ENCODE measurements at regions not wholly inside any gene's neighbourhood (a gene's known extent, or its start where the extent isn't known, plus 50 kb on each side); places are given as distances from the start of the nearest gene placed in this dataset.

DNA sequence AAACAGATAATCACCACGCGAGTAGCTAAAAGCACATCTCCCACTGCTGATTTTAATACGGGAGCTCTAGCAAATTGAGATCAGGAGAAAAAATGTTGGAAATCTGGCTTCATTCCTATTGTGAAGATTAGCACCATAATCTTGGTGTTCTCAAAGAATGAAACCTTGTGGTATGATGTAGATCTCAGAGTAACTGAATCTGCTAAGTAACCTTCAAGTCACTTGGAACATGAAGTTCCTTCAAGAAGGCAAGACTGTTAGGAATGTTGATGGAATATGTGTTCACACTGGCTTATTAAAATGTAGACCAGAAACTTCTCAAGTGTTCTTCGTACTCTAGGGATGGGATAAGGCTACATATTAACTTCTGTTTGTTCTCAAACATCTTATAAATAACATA, 117.4 kb upstream of the CHRM3 start:
- WGBS, 2 experiments (ENCODE audit: insufficient coverage in 2 of 2) = 97 to 100% methylated on average over 3 of the region's 4 CpGs
- Histone ChIP-seq H3K4me1 (ENCODE audit: control insufficient read depth, insufficient read depth, low read length, poor library complexity, severe bottlenecking) (no peaks in the 10 kb centered on the region), H3K9me3 (ENCODE audit: control insufficient read depth, low read length) (no peaks in the 10 kb centered on the region), H3K4me3 (ENCODE audit: extremely low read depth, insufficient read depth, low read length, poor library complexity, severe bottlenecking) (no peak overlapping the region), H3K36me3 (ENCODE audit: control insufficient read depth, insufficient read depth, low read length) (no peaks in the 10 kb centered on the region), H3K27ac (ENCODE audit: low read depth, low read length, severe bottlenecking) (no peak overlapping the region)

DNA sequence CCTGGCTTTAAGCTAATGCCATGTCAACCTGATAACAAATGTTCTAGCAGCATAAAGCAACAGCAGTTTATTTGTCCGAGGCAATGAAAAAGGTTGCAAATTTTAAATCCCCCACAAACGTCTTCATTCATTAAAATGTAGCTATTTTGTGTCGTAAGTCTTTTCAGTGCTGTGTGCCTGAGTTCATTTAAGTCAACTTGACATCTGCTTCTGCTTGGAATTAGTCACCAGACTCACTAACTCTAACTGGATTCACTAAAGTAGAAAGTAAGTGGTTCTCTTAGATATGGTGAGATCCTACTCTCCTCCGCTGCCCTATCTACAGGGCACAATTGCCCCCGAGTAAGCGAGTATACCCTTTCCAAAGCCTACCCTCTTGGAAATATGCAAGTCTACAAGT, 118.4 kb upstream of the CHRM3 start:
- Histone ChIP-seq H3K4me3 (ENCODE audit: extremely low read depth, insufficient read depth, low read length, poor library complexity, severe bottlenecking) (no peak overlapping the region), H3K4me1 (ENCODE audit: control insufficient read depth, insufficient read depth, low read length, poor library complexity, severe bottlenecking) (no peaks in the 10 kb centered on the region), H3K36me3 (ENCODE audit: control insufficient read depth, insufficient read depth, low read length) (no peaks in the 10 kb centered on the region), H3K27ac (ENCODE audit: low read depth, low read length, severe bottlenecking) (no peak overlapping the region), H3K9me3 (ENCODE audit: control insufficient read depth, low read length) (no peaks in the 10 kb centered on the region)
- 90% methylated on average over 3 of the region's 6 CpGs; no CpG with 5 or more reads in 1 of the 2 experiments for WGBS, 2 experiments (ENCODE audit: insufficient coverage in 2 of 2)

DNA sequence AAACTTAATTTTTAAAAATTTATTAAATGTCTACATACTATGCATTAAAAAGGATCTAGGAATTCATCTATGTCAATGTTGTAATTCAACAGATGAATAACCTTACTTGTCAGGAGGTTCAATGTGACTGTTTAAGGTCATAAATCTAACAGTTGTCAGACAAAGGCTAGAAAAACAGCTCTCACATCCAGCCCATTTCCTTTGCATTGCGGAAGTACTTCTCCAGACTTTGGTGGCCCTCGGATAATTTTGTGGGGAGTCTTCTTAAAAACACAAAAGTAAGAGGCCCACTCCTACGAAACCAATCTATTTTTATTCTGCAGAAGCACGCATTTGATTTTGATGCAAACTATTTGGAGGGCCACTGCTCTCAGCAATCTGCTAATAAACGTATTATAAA, 122.6 kb upstream of the CHRM3 start:
- H3K36me3 ChIP-seq (ENCODE audit: control insufficient read depth, insufficient read depth, low read length) = no peaks in the 10 kb centered on the region
- H3K9me3 ChIP-seq (ENCODE audit: control insufficient read depth, low read length) = no peaks in the 10 kb centered on the region
- 86% methylated on average over 2 to 4 of the region's 5 CpGs for WGBS, 2 experiments (ENCODE audit: insufficient coverage in 2 of 2)
- no peak overlapping the region for H3K27ac ChIP-seq (ENCODE audit: low read depth, low read length, severe bottlenecking)
- no peaks in the 10 kb centered on the region for H3K4me1 ChIP-seq (ENCODE audit: control insufficient read depth, insufficient read depth, low read length, poor library complexity, severe bottlenecking)
- no peak overlapping the region for H3K4me3 ChIP-seq (ENCODE audit: extremely low read depth, insufficient read depth, low read length, poor library complexity, severe bottlenecking)

DNA sequence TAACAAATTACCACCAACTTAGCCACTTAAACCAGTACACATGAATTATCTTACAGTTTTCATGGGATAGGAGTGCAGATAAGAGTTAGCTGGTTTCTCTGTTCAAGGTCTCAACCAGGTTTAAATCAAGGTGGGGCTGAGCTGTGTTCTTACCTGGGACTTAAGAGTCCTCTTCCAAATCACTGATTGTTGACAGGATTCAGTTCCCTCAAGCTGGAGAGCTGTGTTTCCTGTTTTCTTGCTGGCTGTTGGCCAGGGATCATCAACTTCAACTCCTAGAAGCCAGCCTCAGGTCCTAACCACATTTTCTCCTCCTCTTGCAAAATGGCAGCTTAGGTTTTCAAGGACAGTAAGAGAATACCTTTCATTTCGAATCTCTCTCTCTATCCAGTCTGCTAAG, 123.8 kb upstream of the CHRM3 start:
- Histone ChIP-seq H3K27ac (ENCODE audit: low read depth, low read length, severe bottlenecking) (no peak overlapping the region), H3K36me3 (ENCODE audit: control insufficient read depth, insufficient read depth, low read length) (no peaks in the 10 kb centered on the region), H3K4me1 (ENCODE audit: control insufficient read depth, insufficient read depth, low read length, poor library complexity, severe bottlenecking) (no peaks in the 10 kb centered on the region), H3K9me3 (ENCODE audit: control insufficient read depth, low read length) (no peaks in the 10 kb centered on the region), H3K4me3 (ENCODE audit: extremely low read depth, insufficient read depth, low read length, poor library complexity, severe bottlenecking) (no peak overlapping the region)
- no CpG with 5 or more reads among the region's 1 CpG for WGBS, 2 experiments (ENCODE audit: insufficient coverage in 2 of 2)

DNA sequence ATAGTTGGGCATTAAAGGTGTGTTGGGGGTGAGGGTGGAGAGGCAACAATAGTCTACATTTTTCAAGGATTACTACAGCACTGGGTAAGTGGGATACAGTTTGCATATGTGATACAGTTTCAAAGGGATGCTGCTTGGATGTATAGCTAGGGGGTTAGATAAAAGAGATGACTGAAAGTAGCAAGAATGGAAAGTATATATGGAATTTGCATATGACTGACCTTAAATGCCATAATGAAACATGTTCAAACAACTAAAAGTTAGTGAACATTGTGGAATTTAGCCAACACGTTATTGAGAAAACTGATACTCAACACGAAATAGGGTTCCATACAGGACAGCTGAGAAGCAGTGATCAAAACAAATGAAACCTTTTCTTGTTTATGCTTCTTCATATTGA, 124.8 kb upstream of the CHRM3 start:
- Histone ChIP-seq H3K4me1 (ENCODE audit: control insufficient read depth, insufficient read depth, low read length, poor library complexity, severe bottlenecking) (no peaks in the 10 kb centered on the region), H3K36me3 (ENCODE audit: control insufficient read depth, insufficient read depth, low read length) (no peaks in the 10 kb centered on the region), H3K27ac (ENCODE audit: low read depth, low read length, severe bottlenecking) (no peak overlapping the region), H3K4me3 (ENCODE audit: extremely low read depth, insufficient read depth, low read length, poor library complexity, severe bottlenecking) (no peak overlapping the region), H3K9me3 (ENCODE audit: control insufficient read depth, low read length) (no peaks in the 10 kb centered on the region)
- 80% methylated on average over 1 of the region's 2 CpGs; no CpG with 5 or more reads in 1 of the 2 experiments for WGBS, 2 experiments (ENCODE audit: insufficient coverage in 2 of 2)

DNA sequence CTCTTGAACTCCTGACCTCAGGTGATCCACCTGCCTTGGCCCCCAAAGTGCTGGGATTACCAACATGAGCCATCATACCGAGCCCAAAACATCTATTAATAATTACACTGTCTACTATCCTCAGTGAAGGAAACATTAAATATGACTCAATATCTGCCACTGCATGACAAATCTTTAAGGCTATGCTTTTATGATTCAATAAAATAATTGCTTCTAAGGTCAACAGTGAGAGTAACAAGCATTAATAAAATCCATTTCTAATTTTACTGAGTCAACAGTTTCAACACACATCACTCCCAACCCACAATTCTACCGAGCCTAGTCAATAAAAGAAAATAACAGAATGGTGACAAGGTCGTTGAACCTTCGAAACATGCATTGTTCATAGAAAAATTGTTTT, 125.5 kb upstream of the CHRM3 start:
- H3K4me1 ChIP-seq (ENCODE audit: control insufficient read depth, insufficient read depth, low read length, poor library complexity, severe bottlenecking) = no peaks in the 10 kb centered on the region
- 100% methylated on average over 3 of the region's 4 CpGs; no CpG with 5 or more reads in 1 of the 2 experiments for WGBS, 2 experiments (ENCODE audit: insufficient coverage in 2 of 2)
- H3K9me3 ChIP-seq (ENCODE audit: control insufficient read depth, low read length) = no peaks in the 10 kb centered on the region
- no peak overlapping the region for H3K27ac ChIP-seq (ENCODE audit: low read depth, low read length, severe bottlenecking)
- H3K36me3 ChIP-seq (ENCODE audit: control insufficient read depth, insufficient read depth, low read length) = no peaks in the 10 kb centered on the region
- no peak overlapping the region for H3K4me3 ChIP-seq (ENCODE audit: extremely low read depth, insufficient read depth, low read length, poor library complexity, severe bottlenecking)

DNA sequence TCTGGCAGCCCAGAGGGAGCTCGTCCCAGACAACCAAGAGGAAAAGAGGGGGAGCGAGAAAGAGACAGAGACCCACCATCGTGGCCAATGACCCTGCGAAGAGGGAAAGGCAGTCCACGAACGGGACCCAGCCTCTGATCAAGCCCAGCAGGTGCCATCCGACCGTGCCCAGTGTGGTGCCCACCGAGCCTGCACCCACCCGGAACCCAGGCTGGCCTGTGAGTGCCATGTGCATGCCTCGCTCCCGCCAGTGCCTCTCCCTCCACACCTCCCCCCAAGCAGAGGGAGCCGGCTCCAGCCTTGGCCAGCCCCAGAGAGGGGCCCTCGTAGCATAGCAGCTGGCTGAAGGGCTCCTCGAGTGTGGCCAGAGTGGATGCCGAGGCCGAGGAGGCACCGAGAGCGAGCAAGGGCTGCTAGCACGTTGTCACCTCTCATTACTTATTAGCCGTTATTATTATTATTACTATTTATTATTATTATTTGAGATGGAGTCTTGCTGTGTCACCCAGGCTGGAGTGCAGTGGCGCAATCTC, 130.7 kb upstream of the CHRM3 start:
- H3K9me3 ChIP-seq (ENCODE audit: control insufficient read depth, low read length) = no peaks in the 10 kb centered on the region
- no peaks in the 10 kb centered on the region for H3K4me1 ChIP-seq (ENCODE audit: control insufficient read depth, insufficient read depth, low read length, poor library complexity, severe bottlenecking)
- 85 to 96% methylated on average over 4 to 7 of the region's 22 CpGs for WGBS, 2 experiments (ENCODE audit: insufficient coverage in 2 of 2)
- H3K36me3 ChIP-seq (ENCODE audit: control insufficient read depth, insufficient read depth, low read length) = no peaks in the 10 kb centered on the region
- no peak overlapping the region for H3K27ac ChIP-seq (ENCODE audit: low read depth, low read length, severe bottlenecking)
- H3K4me3 ChIP-seq (ENCODE audit: extremely low read depth, insufficient read depth, low read length, poor library complexity, severe bottlenecking) = no peak overlapping the region

DNA sequence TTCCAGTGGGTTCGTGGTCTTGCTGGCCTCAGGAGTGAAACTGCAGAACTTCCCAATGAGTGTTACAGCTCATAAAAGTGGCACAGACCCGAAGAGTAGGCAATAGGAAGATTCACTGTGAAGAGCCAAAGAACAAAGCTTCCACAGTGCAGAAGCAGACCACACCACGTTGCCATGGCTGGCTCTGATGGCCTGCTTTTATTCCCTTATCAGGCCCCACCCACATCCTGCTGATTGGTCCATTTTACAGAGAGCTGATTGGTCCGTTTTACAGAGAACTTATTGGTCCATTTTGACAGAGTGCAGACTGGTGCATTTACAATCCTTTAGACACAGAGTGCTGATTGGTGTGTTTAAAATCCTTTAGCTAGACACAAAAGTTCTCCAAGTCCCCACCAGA, 131.4 kb upstream of the CHRM3 start:
- Histone ChIP-seq H3K9me3 (ENCODE audit: control insufficient read depth, low read length) (no peaks in the 10 kb centered on the region), H3K27ac (ENCODE audit: low read depth, low read length, severe bottlenecking) (no peak overlapping the region), H3K36me3 (ENCODE audit: control insufficient read depth, insufficient read depth, low read length) (no peaks in the 10 kb centered on the region), H3K4me3 (ENCODE audit: extremely low read depth, insufficient read depth, low read length, poor library complexity, severe bottlenecking) (no peak overlapping the region), H3K4me1 (ENCODE audit: control insufficient read depth, insufficient read depth, low read length, poor library complexity, severe bottlenecking) (no peaks in the 10 kb centered on the region)
- WGBS, 2 experiments (ENCODE audit: insufficient coverage in 2 of 2) = 83 to 92% methylated on average over 2 to 3 of the region's 4 CpGs

DNA sequence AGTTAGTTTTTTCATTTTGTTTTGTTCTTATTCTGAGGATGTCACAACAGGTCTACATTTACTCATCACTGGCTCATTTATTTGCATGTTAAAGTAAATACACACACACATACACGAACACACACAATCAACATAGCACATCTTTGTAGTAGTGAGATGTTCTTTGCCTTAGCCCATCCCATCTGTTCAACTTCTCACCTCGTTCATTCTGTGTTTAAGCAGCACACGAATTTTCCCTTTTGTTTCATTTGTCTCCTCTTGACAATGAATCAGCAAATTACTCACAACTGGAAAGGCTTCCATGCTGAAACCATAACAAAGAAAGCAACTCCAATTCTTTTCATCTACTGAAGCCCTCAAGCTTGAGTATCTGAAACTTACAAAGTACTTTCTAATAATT, 133.3 kb upstream of the CHRM3 start:
- Histone ChIP-seq H3K36me3 (ENCODE audit: control insufficient read depth, insufficient read depth, low read length) (no peaks in the 10 kb centered on the region), H3K4me3 (ENCODE audit: extremely low read depth, insufficient read depth, low read length, poor library complexity, severe bottlenecking) (no peak overlapping the region), H3K27ac (ENCODE audit: low read depth, low read length, severe bottlenecking) (no peak overlapping the region), H3K4me1 (ENCODE audit: control insufficient read depth, insufficient read depth, low read length, poor library complexity, severe bottlenecking) (no peaks in the 10 kb centered on the region), H3K9me3 (ENCODE audit: control insufficient read depth, low read length) (no peaks in the 10 kb centered on the region)
- WGBS, 2 experiments (ENCODE audit: insufficient coverage in 2 of 2) = 41 to 57% methylated on average over 1 to 2 of the region's 3 CpGs

DNA sequence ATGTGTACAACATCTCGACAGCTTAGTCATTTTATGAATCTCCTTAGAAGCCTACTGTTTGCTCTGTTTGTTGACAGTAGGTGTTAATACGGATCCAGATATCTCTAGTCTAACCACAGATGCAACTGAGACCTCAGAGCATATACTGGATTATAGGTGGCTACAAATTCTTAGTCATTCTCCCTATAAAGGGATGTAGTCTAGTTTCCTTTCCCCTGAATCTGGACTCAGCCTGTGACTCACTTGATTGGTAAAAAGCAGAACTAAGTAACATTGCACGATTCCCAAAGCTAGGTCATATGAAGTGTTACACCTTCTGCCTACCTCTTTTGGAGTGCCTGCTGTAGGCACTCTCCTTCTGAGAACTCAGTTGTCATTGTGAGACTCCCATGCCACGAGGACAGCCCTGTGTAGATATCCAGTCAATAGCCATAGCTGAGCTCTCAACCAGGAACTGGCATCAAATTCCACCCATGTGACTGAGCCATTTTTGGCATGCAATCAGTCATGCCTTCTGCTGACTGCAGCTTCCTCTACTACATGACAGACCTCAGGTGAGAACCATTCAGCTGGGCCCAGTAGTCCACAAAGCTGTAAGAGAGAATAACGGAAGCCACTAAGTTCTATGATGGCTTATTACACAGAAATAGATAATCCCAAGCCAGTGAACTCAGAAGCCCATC, 135.9 kb upstream of the CHRM3 start:
- 95 to 97% methylated on average over 3 of the region's 5 CpGs for WGBS, 2 experiments (ENCODE audit: insufficient coverage in 2 of 2)
- Histone ChIP-seq H3K27ac (ENCODE audit: low read depth, low read length, severe bottlenecking) (no peak overlapping the region), H3K9me3 (ENCODE audit: control insufficient read depth, low read length) (no peaks in the 10 kb centered on the region), H3K4me3 (ENCODE audit: extremely low read depth, insufficient read depth, low read length, poor library complexity, severe bottlenecking) (no peak overlapping the region), H3K36me3 (ENCODE audit: control insufficient read depth, insufficient read depth, low read length) (no peaks in the 10 kb centered on the region), H3K4me1 (ENCODE audit: control insufficient read depth, insufficient read depth, low read length, poor library complexity, severe bottlenecking) (no peaks in the 10 kb centered on the region)

DNA sequence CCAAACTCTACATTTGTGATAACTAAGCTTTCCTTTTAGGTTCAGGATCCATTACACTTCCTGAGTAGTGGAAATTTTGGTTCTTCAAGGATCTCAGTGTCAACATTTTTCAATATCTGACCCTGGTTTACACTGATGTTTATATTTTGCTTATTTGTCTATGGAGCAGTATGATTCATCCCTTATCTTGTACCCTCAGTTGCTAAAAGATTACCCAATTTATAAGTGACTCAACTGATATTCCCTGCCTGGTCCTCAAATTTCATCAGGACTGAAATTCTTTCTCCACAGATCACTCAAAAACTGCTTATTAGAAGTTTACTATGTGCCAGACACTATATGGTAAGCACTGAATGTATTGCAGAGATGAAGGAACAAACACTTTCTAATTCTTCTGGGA, 139.1 kb upstream of the CHRM3 start:
- H3K36me3 ChIP-seq (ENCODE audit: control insufficient read depth, insufficient read depth, low read length) = no peaks in the 10 kb centered on the region
- no peak overlapping the region for H3K27ac ChIP-seq (ENCODE audit: low read depth, low read length, severe bottlenecking)
- H3K4me1 ChIP-seq (ENCODE audit: control insufficient read depth, insufficient read depth, low read length, poor library complexity, severe bottlenecking) = no peaks in the 10 kb centered on the region
- H3K4me3 ChIP-seq (ENCODE audit: extremely low read depth, insufficient read depth, low read length, poor library complexity, severe bottlenecking) = no peak overlapping the region
- H3K9me3 ChIP-seq (ENCODE audit: control insufficient read depth, low read length) = no peaks in the 10 kb centered on the region
